GM18873 (cell line): ENCODE measurements at regions not wholly inside any gene's neighbourhood (a gene's known extent, or its start where the extent isn't known, plus 50 kb on each side); places are given as distances from the start of the nearest gene placed in this dataset.
"Not testable (repeated sequence)": the region's sequence is repeated elsewhere in the genome, so short reads cannot be mapped to it uniquely, and the experiment has no call there.

ENCODE experiments used
- ATAC-seq: cut with Tn5 transposase; IDR thresholded peaks from one replicate; pipeline ENCODE4 v1.9.1; 2021; ENCODE audit warnings: mild to moderate bottlenecking, moderate library complexity, moderate number of reproducible peaks; ENCODE audit not compliant: unreplicated experiment, low FRiP score

GRCh38 chr7:75201606-75202079, 109.3 kb downstream of the GTF2IRD2B start:
- ATAC-seq = not testable (repeated sequence)

- not testable (repeated sequence) for ATAC-seq
These were observed 113.1 kb downstream of the GTF2IRD2B start for GRCh38 chr7:75205367-75206085.

DNA sequence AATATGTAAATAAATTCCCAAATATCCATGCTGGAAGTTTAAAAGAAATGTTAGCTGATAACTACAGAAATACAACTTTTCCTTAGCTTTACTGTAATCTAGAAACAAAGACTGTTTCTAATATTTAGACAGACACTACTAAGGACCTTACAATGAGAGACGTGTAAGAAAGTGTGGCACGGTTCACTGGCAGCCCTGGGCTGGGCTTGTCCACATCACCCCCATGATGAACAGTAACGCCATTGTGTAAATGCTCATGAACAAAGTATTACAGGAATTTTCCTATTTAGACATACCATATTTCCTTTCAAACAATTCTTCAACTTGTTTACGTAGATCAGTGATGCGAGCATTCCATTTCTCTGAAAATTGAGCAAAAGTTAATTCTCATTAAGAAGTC, 123.1 kb downstream of the GTF2IRD2B start:
- ATAC-seq = not testable (repeated sequence)

- ATAC-seq = not testable (repeated sequence)
These were observed 124.6 kb downstream of the GTF2IRD2B start for GRCh38 chr7:75216963-75217362.

DNA sequence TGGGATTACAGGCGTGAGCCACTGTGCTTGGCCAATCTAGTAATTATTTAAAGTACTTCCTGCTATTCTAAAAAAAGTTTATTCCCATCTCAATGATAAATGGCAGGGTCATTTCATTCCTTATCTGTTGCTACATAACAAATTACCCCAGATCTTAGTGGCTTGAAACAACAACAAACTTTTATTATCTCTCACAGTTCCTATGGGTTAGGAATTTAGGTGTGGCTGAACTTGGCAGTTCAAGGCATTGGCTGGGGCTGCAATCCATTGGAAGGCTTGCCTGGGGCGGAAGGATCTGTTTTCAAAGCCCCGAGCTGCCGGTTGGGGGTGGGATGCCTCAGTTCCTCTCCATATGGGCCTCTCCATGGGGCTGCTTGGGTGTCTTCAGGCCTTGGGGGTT, 133.7 kb downstream of the GTF2IRD2B start:
- not testable (repeated sequence) for ATAC-seq

DNA sequence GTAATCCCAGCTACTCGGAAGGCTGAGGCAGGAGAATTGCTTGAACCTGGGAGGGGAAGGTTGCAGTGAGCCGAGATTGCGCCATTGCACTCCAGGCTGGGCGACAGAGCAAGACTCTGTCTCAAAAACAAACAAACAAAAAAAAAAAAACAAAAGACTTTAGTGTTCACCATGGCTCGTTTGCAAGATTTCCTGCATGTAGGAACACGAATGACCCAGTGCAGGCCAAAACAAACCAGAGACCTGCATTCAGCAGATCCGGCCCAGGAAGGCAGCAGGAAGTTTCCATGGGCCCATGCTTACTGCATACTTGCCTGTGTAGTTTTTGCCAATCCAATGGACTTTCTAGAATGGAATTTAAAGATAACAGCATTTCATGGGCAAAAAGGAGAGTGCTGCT, 137.2 kb downstream of the GTF2IRD2B start:
- ATAC-seq = not testable (repeated sequence)

DNA sequence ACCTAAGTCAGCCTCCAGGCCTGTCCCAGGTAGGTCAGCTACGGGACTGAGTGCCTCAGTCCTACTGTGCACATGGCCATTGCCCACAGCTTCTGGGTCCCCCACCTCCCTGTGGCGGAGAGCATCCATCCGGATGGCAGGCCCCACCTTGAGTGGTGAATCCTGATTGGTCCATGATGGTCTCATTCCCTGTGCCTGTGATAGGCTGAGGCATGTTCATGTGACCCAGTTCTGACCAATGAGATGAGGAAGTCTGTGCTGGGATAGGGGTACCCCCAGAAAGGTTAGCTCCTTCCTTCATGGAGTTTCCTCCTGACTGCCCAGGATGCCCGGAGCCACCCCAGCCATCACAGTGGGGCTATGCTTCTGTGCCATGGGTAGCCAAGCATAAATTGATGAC, 138.2 kb downstream of the GTF2IRD2B start:
- not testable (repeated sequence) for ATAC-seq

GRCh38 chr7:75235092-75235826, 142.9 kb downstream of the GTF2IRD2B start:
- ATAC-seq = not testable (repeated sequence)

- ATAC-seq = not testable (repeated sequence)
These were observed 143.4 kb downstream of the GTF2IRD2B start for GRCh38 chr7:75235827-75236167.

GRCh38 chr7:75237255-75238187, 145.1 kb downstream of the GTF2IRD2B start:
- ATAC-seq = peak; percentile 86

- ATAC-seq = not testable (repeated sequence)
These were observed 145.9 kb downstream of the GTF2IRD2B start for GRCh38 chr7:75238309-75238708.

- ATAC-seq = not testable (repeated sequence)
These were observed 151.2 kb downstream of the GTF2IRD2B start for GRCh38 chr7:75243638-75244037.

- not testable (repeated sequence) for ATAC-seq
These were observed 147.2 kb upstream of the TRIM73 start for GRCh38 chr7:75248216-75248615.

DNA sequence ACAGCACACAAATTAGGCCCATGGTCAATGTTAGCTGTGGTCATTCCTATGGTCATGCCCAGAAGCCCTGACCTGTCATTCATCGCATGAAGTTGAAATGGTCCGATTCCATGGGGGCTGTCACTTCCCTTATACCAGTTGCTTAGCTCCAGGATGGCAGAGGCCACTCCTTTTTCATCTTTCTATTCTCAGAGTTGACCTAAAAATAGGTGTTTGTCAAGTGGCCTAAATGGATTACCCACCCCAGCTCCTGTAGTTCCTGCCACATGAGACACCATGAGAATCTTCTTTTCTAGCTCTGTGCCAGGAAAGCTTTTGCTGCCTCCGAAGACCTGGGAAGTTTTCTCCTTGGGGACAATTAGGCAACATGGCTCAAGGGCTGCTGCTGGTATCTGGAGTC, 141.2 kb upstream of the TRIM73 start:
- not testable (repeated sequence) for ATAC-seq

DNA sequence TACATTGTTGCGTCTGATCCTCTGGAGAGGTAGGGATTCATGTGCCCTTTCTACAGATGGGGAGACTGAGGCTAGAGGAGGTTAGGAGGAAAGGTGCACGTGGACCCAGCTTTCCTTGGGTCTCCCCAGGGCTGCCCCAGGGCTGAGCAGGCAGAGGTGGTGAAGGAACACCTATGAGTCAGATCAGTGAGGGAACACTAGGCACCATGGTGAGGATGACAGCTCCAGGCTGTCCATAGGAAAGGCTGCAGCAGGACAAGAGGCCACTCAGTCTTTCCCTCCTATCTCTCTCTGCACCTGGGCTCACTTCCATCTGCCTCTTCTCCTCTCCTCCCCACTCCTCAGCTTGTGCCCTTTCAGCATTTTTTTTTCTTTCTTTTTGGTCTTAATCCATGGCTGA, 138.0 kb upstream of the TRIM73 start:
- not testable (repeated sequence) for ATAC-seq

DNA sequence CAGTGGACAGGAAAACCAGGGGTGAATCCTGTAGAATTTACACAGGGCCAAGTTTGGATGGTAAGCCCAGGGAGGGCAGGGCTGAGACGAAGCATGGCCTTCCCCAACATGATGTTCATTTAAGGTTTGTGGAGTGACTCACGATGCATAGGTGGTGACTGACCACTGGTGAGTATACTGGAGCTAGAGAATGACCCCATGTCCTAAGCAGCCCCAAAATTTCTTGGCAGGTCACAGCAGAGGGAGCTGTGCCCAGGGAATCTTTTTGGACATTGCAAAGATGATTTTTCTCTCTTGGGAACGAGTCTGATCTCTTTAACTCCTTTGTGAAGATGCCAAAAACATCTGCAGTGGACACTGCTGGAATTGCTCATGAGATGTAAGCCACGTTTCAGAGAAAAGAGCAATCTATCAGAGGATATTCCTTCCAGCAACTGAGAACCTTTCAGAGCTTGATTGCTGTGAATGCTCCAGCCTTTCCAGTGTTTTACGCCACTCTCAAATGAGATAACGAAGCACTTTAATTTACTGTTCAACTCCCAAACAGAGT, 135.9 kb upstream of the TRIM73 start:
- ATAC-seq = not testable (repeated sequence)

- not testable (repeated sequence) for ATAC-seq
These were observed 133.8 kb upstream of the TRIM73 start for GRCh38 chr7:75261660-75262059.

DNA sequence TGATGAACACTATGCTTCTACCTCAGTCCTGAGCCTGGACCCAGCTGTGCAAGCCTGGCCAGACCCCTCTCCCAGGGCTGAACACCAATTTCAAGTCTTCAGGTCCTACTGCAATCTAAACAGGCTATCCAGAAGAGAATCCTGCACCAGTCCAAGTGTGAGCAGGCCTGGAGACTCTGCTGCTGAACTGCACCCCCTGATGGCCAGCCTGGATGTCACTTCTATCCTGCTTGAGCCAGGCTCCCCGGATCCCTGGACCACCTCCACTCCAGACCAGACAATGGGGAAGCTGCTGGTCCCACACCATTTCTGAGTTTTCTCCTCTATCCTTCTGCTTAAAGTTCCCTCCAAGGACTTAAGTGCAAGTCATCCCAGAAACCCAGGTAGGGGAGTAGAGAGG, 127.3 kb upstream of the TRIM73 start:
- ATAC-seq = not testable (repeated sequence)

DNA sequence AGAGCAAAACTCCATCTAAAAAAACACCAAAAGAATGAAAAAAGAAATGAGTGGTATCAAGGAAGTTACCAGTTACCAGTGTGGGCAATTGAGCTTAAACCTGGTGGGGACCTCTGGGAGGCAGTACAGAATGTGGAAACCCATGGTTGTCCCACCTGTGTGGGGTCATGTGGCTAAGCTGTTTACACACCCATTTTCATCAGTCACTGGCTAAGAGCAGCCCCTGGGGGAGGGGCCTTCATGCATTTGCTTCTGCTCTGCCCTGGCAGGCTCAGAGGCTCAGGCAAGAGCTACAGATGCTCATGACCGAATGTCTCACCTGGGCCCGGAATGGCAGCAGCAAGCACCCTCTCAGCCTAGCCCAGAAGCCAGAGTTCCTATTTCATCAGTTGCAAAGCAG, 126.3 kb upstream of the TRIM73 start:
- ATAC-seq = not testable (repeated sequence)

DNA sequence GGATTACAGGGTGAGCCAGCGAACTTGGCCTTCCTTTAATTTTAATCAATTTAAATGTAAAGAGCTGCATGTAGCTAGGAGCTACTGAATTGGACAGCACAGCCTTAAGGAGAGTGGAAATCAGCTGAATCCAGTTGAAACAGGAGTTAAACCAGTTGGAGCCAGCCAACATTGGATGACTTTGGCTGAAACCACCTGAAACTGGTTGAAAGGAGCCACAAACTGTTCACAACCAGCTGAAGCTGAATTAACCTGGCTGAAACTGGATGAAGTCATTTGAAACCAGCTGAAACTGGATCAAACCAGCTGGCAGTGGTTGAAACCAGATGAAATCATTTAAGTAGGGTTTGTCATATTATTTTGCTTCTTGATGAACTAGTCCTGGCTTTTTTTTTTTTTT, 121.3 kb upstream of the TRIM73 start:
- not testable (repeated sequence) for ATAC-seq
